T47D (cell line): ENCODE measurements at regions not wholly inside any gene's neighbourhood (a gene's known extent, or its start where the extent isn't known, plus 50 kb on each side); places are given as distances from the start of the nearest gene placed in this dataset.
A peak's percentile ranks its signal among the peaks of the same experiment; 100 is the strongest.

Experiments
- DNase-seq, 2 experiments: peaks; one replicate each; pipeline versions ENCODE4 v3.0.0 to v3.0.0-alpha.2; 2011 to 2012; ENCODE audit warnings: low read depth in 1 of 2, low spot score in 1 of 2
- JUND ChIP-seq: IDR thresholded peaks from 2 replicates; pipeline ENCODE4 v1.6.1; 2012; ENCODE audit warnings: low read depth
- in situ Hi-C: cut with HindIII; loops from 2 replicates; pipeline ENCODE4 v1.10.0; 2016; ENCODE audit warnings: low sequenced_read_pairs, low pct_unique_long_range_greater_than_20kb

GRCh38 chr7:17677408-17677807 lies 262.9 kb downstream of the SNX13 start:
- DNase-seq: no peak
- in situ Hi-C loops: no loop called here
- no peak for TF ChIP-seq JUND

- no peak for DNase-seq
- in situ Hi-C loops: no loop called here
Observed at GRCh38 chr7:17678896-17679295, 261.4 kb downstream of the SNX13 start.

GRCh38 chr7:17679458-17679857 lies 260.8 kb downstream of the SNX13 start:
- in situ Hi-C loops: no loop called here
- no peak for TF ChIP-seq JUND
- no peak for DNase-seq

More at GRCh38 chr7:17678896-17679295, 261.4 kb downstream of the SNX13 start:
- no peak for TF ChIP-seq JUND

GRCh38 chr7:17680026-17680425 lies 260.3 kb downstream of the SNX13 start:
- in situ Hi-C loops: no loop called here
- TF ChIP-seq JUND: no peak
- peak in 1 of 2 experiments; percentile 11 for DNase-seq

GRCh38 chr7:17680943-17681351 lies 259.3 kb downstream of the SNX13 start:
- TF ChIP-seq JUND: no peak
- in situ Hi-C loops: no loop called here
- DNase-seq: peak in 1 of 2 experiments; percentile 52

- TF ChIP-seq JUND: no peak
- no peak for DNase-seq
- in situ Hi-C loops: no loop called here
Observed at GRCh38 chr7:17681965-17682364, 258.3 kb downstream of the SNX13 start.

- in situ Hi-C loops: no loop called here
- DNase-seq: no peak
- no peak for TF ChIP-seq JUND
Observed at GRCh38 chr7:17682586-17682985, 257.7 kb downstream of the SNX13 start.

- in situ Hi-C loops: no loop called here
- no peak for TF ChIP-seq JUND
- DNase-seq: no peak
Observed at GRCh38 chr7:17685141-17685540, 255.2 kb downstream of the SNX13 start.

- TF ChIP-seq JUND: no peak
- DNase-seq: no peak
- in situ Hi-C loops: no loop called here
Observed at GRCh38 chr7:17687361-17687760, 252.9 kb downstream of the SNX13 start.

GRCh38 chr7:17689361-17689902 lies 250.9 kb downstream of the SNX13 start:
- TF ChIP-seq JUND: no peak
- peak in 1 of 2 experiments; percentile 33 for DNase-seq
- in situ Hi-C loops: no loop called here

- TF ChIP-seq JUND: no peak
- in situ Hi-C loops: no loop called here
- DNase-seq: peak in 1 of 2 experiments; percentile 10
Observed at GRCh38 chr7:17690030-17690429, 250.3 kb downstream of the SNX13 start.

GRCh38 chr7:17696422-17696821 lies 243.9 kb downstream of the SNX13 start:
- in situ Hi-C loops: no loop called here
- TF ChIP-seq JUND: no peak
- DNase-seq: peak in 1 of 2 experiments; percentile 68

- no peak for TF ChIP-seq JUND
- in situ Hi-C loops: no loop called here
- no peak for DNase-seq
Observed at GRCh38 chr7:17697128-17697881, 243.0 kb downstream of the SNX13 start.
